A673 (cell line): ENCODE measurements at regions not wholly inside any gene's neighbourhood (a gene's known extent, or its start where the extent isn't known, plus 50 kb on each side); places are given as distances from the start of the nearest gene placed in this dataset.

Source experiments
- EZH2 ChIP-seq: fragments of 200-600 bp; sonication (generic); IDR thresholded peaks from 2 replicates; pipeline ENCODE4 v1.6.1; 2017; ENCODE audit warnings: borderline replicate concordance, low read depth, mild to moderate bottlenecking, mixed read lengths, antibody characterized with exemption, low read length; ENCODE audit not compliant: poor library complexity, severe bottlenecking
- TF ChIP-seq, protein P1 (sequence below): fragments of 300-800, 200-600 bp; sonication (generic); conservative IDR thresholded peaks from 2 replicates; pipeline ENCODE4 v1.5.1; 2017; ENCODE audit warnings: low read depth, mild to moderate bottlenecking, antibody characterized with exemption, low read length, moderate library complexity, mixed read lengths

DNA sequence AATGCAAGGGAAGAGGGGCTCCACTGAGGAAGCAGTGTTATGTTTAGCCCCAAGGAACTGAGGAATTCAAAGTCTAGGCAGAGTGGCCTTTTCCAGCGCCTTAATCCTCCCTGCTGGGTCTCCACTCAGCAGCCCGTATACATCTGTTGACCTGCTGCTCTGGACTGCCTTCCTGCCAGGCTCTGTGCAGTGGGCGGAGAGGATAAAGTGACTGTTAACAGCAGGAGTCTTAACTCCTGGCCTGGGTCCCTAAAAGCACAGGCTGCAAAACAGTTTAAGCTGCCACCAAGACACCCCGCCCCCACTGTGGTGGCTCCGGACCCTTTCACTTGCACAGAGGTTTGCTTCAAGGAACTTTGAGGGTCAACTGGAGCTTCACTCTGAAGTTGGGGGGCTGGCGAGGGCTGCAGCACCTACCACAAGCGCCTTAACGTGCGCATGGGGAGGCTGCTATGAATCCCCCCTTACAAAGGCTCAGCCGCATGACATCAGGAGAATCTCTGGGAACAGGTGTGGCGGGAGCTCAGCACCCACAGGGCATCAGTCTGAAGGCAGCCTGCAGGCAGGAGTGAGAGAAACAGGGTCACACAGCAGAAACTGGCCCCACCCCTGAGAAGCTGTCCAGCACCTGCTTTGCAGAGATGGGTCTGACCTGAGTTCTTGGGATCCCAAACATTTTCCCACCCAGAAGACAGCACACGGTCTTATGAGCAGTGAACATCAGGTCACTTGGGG, 358.2 kb upstream of the GATB start:
- TF ChIP-seq, protein P1, sequence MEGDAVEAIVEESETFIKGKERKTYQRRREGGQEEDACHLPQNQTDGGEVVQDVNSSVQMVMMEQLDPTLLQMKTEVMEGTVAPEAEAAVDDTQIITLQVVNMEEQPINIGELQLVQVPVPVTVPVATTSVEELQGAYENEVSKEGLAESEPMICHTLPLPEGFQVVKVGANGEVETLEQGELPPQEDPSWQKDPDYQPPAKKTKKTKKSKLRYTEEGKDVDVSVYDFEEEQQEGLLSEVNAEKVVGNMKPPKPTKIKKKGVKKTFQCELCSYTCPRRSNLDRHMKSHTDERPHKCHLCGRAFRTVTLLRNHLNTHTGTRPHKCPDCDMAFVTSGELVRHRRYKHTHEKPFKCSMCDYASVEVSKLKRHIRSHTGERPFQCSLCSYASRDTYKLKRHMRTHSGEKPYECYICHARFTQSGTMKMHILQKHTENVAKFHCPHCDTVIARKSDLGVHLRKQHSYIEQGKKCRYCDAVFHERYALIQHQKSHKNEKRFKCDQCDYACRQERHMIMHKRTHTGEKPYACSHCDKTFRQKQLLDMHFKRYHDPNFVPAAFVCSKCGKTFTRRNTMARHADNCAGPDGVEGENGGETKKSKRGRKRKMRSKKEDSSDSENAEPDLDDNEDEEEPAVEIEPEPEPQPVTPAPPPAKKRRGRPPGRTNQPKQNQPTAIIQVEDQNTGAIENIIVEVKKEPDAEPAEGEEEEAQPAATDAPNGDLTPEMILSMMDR: no peak
- no peak for TF ChIP-seq EZH2
